ENCODE measurements at regions not wholly inside any gene's neighbourhood (a gene's known extent, or its start where the extent isn't known, plus 50 kb on each side); places are given as distances from the start of the nearest gene placed in this dataset.

GRCh38 chr11:87399341-87399740, 361.6 kb downstream of the TMEM135 start:
- TF ChIP-seq POLR2AphosphoS5 (IDR thresholded peaks at IDR 0.05; ENCODE audit: borderline replicate concordance, low read depth, low read length) (no peak), EZH2 (IDR thresholded peaks at IDR 0.05) (no peak), FOXP2 (optimal IDR thresholded peaks at IDR 0.05; ENCODE audit: control extremely low read depth, extremely low read length, insufficient read depth) (no peak)
